SKM-1 (cell line): ENCODE measurements at regions not wholly inside any gene's neighbourhood (a gene's known extent, or its start where the extent isn't known, plus 50 kb on each side); places are given as distances from the start of the nearest gene placed in this dataset.
"Not testable (repeated sequence)": the region's sequence is repeated elsewhere in the genome, so short reads cannot be mapped to it uniquely, and the experiment has no call there.

Experiments
- DNase-seq: peaks from one replicate; lab custom pipeline; 2025; ENCODE audit not compliant: unreplicated experiment; lab: John Stamatoyannopoulos, UW

DNA sequence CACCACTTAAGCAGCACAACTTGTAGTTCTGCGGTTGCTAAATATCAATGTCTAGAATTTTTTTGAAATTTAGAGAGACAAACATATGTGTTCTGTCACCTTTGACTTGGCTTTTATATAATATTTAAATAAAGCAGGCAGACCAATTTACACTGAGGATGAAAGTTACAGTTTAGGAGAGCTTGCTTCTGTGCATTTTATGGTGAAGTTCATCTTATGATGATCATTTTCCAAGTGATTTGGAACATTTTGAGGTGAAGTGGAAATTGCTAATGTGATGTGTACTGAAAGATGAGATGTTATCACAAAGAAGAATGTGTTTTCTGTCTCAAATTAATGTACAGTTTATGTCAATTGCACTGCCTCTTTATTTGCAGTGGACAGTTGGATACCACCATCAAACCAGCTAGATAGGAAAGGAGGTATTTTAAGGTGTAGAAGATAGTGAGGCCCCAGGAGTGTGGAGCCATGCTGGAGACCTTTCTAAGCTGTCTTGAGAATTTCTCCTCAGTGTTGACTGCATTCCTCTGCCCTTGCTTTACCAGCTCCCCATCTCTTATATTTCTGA is 461.9 kb downstream of the UTRN start:
- no peak for DNase-seq

DNA sequence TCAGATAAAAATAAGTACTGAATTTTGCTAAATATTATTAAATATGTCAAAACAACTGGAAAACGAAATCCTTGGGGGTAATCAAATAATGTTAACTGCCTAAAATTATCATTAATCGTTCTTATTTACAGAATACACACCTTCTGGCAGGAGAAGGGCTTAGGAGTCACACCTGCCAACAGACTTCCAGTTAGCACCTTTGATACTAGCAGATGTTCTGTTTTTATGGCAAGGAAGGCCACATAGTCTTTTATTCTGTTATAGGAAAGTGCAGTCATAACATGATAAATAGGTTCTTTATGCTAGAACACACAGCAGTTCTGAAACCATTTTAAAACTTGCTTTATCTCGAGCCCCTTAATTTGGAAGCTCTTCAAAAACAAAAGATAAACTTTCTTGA is 464.1 kb downstream of the UTRN start:
- DNase-seq, result no peak

DNA sequence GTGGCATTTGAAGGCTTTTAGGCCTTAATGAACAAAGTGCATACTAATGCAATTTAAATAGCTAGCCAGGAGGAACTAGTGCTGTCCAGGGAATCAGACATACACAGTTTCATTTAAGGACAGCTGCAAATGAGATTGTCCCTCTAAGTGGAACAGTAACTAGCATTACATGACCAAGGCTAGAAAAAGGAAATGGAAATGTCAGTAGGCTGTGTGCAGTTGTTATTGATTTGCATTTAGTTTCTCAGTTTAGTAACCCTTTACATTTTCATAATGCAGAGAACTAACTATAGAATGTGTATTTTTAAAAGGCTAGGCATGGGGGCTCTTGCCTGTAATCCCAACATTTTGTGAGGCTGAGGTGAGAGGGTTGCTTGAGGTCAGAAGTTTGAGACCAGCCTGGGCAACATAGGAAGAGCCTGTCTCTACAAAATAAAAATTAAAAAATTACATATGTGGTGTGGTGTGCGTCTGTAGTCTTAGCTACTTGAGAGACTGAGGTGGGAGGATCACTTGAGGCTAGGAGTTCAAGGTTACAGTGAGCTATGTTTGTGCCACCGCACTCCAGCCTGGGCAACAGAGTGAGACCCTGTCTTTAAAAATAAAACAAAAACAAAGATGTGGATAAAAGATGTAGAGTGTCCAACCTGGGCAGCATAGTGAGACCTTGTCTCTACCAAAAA is 468.0 kb downstream of the UTRN start:
- no peak for DNase-seq

DNA sequence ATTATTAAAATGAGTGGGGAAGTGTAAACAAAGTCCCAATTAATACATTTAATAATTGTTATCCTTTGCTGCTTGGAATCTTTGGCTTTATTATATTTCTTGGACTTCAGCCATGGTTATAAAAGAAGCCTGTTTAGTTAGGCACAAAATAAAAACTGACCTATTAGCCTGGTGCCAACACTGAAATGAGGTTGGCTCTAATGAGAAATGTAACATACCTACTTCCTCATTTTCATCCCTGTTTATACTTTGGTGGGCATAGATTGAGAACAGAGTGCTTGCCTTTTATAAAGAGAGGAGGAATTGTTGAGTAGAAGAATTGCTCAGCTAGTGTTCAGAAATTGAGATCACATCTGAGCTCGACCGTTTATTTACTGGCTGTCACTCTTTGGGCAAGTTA is 471.3 kb downstream of the UTRN start:
- DNase-seq, result no peak

- no peak for DNase-seq
These were observed 472.2 kb downstream of the UTRN start for GRCh38 chr6:144757299-144757698.

- no peak for DNase-seq
These were observed 472.6 kb downstream of the UTRN start for GRCh38 chr6:144757730-144758129.

DNA sequence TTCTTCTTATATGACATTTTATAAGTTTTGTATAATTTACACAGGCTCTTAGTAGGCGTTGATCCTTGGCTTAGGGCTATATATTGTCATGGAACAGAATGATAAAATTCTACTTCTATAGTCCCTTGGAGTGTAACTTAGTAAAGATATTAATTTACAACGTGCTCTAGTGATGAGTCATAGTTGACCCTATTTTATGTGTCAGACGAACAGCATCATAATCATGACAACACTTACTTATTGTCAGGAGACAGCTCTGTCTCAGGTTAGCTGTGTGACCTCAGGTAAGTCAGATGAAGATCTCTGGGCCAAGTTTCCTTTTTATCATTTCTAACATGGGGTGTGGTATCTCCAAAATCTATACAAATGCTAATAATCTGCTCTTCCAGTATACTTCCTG is 473.5 kb downstream of the UTRN start:
- no peak for DNase-seq

- no peak for DNase-seq
These were observed 477.3 kb downstream of the UTRN start for GRCh38 chr6:144762469-144762868.

- no peak for DNase-seq
These were observed 481.9 kb downstream of the UTRN start for GRCh38 chr6:144767051-144767450.

DNA sequence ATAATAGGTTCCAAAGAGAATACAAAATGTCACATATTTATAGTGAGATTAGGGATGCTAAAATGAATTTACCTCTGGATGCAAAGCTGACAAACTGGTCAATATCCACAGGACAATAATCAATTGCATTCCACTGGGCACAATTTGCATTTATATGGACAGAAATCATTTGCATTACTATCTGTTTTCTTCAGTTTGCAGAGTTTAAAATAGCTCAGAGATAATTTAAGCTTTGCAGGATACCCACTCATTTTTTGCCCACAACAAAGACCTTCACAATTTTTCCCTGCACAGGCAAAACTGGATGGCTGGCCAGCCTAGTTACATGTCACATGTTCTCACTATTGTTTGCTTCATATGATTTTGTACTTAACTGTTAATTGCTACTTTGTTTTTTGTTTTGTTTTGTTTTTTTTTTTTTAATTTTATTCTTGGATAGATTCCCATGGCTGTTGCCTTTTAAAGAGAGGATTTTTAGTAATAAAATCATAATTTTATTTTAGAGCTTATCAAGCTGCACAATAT is 483.5 kb downstream of the UTRN start:
- no peak for DNase-seq

GRCh38 chr6:144769142-144769541 is 484.0 kb downstream of the UTRN start:
- no peak for DNase-seq

DNA sequence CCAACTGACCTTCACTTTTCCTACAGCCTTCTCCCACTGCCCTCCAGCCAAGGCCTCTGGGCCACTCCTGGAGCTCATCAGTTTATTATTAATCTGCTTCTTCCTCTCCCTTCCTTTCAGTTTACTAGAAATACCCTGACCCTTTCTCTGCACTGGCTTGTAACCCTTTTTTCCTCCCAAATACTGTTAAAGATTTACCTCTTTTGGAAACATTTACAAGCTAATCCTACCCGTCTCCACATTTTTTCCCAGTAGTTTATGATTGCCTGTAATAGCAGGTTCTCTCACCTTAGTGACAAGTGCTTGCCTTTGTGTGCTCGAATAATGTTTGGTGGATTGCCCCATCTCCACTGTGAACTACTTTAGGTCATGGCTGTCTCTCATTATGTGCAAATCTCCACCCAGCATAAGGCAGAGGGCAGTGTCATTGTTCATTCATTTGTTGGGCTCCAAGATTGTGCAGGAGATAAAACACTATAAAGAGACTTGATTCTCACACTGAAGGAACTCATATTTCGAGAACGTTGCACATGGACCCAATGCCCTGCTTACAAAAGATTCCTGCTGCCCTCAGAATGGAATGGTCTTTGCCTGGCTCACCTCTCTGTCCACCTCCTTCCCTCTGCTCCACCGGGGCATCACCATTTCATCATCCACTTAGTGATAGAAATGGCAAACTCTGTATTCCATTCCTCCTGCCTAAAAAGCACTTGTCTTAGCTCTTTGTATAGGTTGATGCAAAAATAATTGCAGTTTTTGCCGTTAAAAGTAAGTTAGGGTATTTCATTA is 491.1 kb downstream of the UTRN start:
- no peak for DNase-seq

- no peak for DNase-seq
These were observed 492.1 kb downstream of the UTRN start for GRCh38 chr6:144777249-144777648.

GRCh38 chr6:144778056-144778455 is 492.9 kb downstream of the UTRN start:
- DNase-seq, result no peak

DNA sequence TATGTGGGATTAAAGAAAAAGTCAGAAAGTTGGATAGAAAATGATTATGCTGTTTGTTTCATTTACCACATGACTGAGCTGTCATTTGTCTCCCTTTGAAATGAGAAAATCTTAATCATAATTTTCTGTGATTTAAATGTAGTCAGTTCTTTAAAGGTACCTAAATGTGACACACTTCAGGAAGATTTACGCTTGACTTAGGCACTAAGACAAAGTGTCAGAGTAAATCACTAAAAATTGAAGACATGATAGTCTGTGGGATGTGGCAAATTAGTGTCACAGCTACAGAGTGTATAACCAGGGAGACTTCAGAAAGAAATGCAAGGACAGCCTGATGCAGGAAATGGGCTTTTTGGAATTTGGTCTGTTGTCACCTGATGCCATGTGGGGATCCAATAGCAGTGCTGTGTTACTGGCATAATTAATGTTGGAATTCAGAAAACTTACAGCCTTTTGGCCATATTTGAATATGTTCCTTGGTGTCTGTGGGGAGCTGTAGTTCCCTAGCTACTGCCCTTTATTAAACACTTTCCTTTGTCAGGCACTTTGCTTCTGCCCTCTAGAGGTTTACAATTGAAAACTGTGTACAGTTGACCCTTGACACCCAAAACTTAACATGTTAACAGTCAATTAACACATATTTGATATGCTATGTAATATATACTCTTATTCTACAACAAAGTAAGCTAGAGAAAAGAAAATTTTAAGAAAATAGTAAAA is 493.8 kb downstream of the UTRN start:
- no peak for DNase-seq

DNA sequence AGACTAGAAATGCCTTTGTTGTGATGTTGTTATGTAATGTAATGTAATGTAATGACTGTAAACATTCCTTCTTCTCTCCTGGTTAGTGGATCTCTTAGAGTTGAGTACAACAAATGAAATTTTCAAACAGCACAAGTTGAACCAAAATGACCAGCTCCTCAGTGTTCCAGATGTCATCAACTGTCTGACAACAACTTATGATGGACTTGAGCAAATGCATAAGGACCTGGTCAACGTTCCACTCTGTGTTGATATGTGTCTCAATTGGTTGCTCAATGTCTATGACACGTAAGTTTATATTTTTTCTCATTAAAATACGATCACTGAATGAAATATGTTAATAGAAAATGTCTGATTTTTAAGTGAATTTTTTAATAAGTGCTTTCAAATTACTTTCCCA is 496.7 kb downstream of the UTRN start:
- no peak for DNase-seq

GRCh38 chr6:144782634-144783033 is 497.5 kb downstream of the UTRN start:
- DNase-seq, result no peak

DNA sequence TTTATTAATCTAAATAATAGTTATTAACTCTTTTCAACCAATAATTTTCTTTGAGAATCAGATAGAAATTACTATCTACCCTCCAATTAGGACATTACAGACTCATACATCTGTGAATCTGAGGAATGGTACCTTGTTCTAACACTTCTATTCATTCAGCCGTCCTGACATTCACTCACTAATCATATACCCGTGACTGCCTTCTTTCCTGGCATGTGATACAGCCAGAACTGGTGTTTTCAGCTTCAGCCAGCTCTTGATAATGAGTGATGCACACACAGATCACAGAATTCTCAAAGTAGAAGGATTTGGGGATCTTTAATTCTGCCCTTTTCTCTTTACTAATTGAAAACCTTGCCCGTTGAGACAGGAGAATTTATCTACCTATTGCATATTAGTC is 499.9 kb downstream of the UTRN start:
- no peak for DNase-seq

- DNase-seq, result no peak
These were observed 501.7 kb downstream of the UTRN start for GRCh38 chr6:144786825-144787224.

- DNase-seq, result no peak
These were observed 508.6 kb downstream of the UTRN start for GRCh38 chr6:144793744-144794143.

DNA sequence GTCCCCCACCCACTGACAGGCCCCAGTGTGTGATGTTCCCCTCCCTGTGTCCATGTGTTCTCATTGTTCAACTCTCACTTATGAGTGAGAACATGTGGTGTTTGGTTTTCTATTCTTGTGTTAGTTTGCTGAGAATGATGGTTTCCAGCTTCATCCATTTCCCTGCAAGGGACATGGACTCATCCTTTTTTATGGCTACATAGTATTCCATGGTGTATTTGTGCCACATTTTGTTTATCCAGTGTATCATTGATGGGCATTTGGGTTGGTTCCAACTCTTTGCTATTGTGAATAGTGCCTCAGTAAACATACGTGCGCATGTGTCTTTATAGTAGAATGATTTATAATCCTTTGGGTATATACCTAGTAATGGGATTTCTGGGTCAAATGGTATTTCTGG is 509.9 kb downstream of the UTRN start:
- not testable (repeated sequence) for DNase-seq
